Adrenal gland (tissue), 5 donors: ENCODE measurements at regions not wholly inside any gene's neighbourhood (a gene's known extent, or its start where the extent isn't known, plus 50 kb on each side); places are given as distances from the start of the nearest gene placed in this dataset.

Source experiments
- POLR2A ChIP-seq, 2 donors: fragments of 450-650 bp; IDR thresholded peaks; one replicate each; pipeline ENCODE4 v1.6.1; 2017; ENCODE audit warnings: antibody characterized with exemption in 2 of 2, mild to moderate bottlenecking in 2 of 2, moderate library complexity in 1 of 2
- TF ChIP-seq, protein P1 (sequence below), 6 experiments: fragments of 450-650 bp in 4 of 6; fragments of 200-600 bp in 2 of 6; sonication (generic) in 1 of 6; IDR thresholded peaks; 1 replicate in 5 of 6; 2 replicates in 1 of 6; pipeline versions ENCODE4 v1.5.1 to v1.8.0; 2016 to 2021; ENCODE audit warnings: antibody characterized with exemption in 6 of 6, mild to moderate bottlenecking in 2 of 6, moderate library complexity in 1 of 6
- donor health status: DM: no; HTN: no; CAD: no.

DNA sequence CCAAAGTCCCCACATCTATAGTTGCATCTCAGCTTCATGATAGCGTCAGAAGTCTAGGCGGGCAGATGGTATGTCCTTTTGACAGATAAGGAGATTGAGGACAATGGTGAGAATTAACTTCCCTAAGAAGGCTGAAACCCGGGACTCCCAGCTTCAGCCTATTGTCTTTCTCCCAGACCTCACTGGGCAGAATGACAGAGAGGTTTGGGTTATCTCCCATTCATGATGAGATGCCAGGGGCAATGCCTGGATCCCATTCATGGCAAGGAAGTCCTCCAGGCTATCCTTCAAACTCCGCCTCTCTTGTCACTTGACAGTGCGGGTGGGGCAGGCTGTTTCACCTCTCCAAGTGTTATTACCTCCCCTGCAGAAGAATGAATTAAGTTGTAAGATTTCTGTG is 100.3 kb downstream of the IRX5 start:
- TF ChIP-seq, protein P1, sequence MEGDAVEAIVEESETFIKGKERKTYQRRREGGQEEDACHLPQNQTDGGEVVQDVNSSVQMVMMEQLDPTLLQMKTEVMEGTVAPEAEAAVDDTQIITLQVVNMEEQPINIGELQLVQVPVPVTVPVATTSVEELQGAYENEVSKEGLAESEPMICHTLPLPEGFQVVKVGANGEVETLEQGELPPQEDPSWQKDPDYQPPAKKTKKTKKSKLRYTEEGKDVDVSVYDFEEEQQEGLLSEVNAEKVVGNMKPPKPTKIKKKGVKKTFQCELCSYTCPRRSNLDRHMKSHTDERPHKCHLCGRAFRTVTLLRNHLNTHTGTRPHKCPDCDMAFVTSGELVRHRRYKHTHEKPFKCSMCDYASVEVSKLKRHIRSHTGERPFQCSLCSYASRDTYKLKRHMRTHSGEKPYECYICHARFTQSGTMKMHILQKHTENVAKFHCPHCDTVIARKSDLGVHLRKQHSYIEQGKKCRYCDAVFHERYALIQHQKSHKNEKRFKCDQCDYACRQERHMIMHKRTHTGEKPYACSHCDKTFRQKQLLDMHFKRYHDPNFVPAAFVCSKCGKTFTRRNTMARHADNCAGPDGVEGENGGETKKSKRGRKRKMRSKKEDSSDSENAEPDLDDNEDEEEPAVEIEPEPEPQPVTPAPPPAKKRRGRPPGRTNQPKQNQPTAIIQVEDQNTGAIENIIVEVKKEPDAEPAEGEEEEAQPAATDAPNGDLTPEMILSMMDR (IDR thresholded peaks at IDR 0.05) = no peak
- no peak for TF ChIP-seq POLR2A (IDR thresholded peaks at IDR 0.05)
